ENCODE measurements at regions not wholly inside any gene's neighbourhood (a gene's known extent, or its start where the extent isn't known, plus 50 kb on each side); places are given as distances from the start of the nearest gene placed in this dataset.

GRCh38 chr5:171635028-171635427 is 150.6 kb upstream of the SMIM23 start:
- Mint-ChIP-seq H3K4me1 (peaks cover 7% of the 10 kb centered on the region), H3K27ac (no peak overlapping the region), H3K36me3 (no peaks in the 10 kb centered on the region), H3K4me3 (no peak overlapping the region), H3K9me3 (no peaks in the 10 kb centered on the region), H3K27me3 (ENCODE audit: insufficient read depth, low read depth) (peaks cover 2% of the 10 kb centered on the region)
- no peak for DNase-seq (ENCODE audit: low spot score)
- H3K27me3 ChIP-seq, result peaks cover 28% of the 10 kb centered on the region
- H3K4me3 ChIP-seq, result no peak overlapping the region
- H3K27ac ChIP-seq, result no peak overlapping the region
- H3K4me2 ChIP-seq, result no peak overlapping the region
- H3F3A ChIP-seq (ENCODE audit: low read depth), result no peaks in the 10 kb centered on the region
- no peak overlapping the region for H3K9ac ChIP-seq
- TF ChIP-seq CTCF (IDR thresholded peaks at IDR 0.05), result no peak
- no peak for TF ChIP-seq EZH2phosphoT487 (IDR thresholded peaks at IDR 0.05)
- TF ChIP-seq EZH2 (IDR thresholded peaks at IDR 0.05), result no peak
- no peaks in the 10 kb centered on the region for H3K9me3 ChIP-seq (ENCODE audit: low read depth)
- peak overlapping the region; percentile 85 for H2AFZ ChIP-seq (replicated peaks)
- no peaks in the 10 kb centered on the region for H3K36me3 ChIP-seq
- H4K20me1 ChIP-seq (ENCODE audit: low read depth), result no peaks in the 10 kb centered on the region
- no peaks in the 10 kb centered on the region for H3K79me2 ChIP-seq (ENCODE audit: low read depth)
- H3K4me1 ChIP-seq, result peaks cover 5% of the 10 kb centered on the region

GRCh38 chr5:171635561-171636245 is 149.9 kb upstream of the SMIM23 start:
- no peak for DNase-seq (ENCODE audit: low spot score)
- Histone ChIP-seq H3F3A (ENCODE audit: low read depth) (no peaks in the 10 kb centered on the region), H3K27ac (no peak overlapping the region), H3K79me2 (ENCODE audit: low read depth) (no peaks in the 10 kb centered on the region), H3K9me3 (ENCODE audit: low read depth) (no peaks in the 10 kb centered on the region), H2AFZ (replicated peaks) (peak overlapping the region; percentile 85), H3K36me3 (no peaks in the 10 kb centered on the region), H3K4me1 (peaks cover 5% of the 10 kb centered on the region), H3K4me3 (no peak overlapping the region), H3K4me2 (no peak overlapping the region), H4K20me1 (ENCODE audit: low read depth) (no peaks in the 10 kb centered on the region), H3K9ac (no peak overlapping the region), H3K27me3 (peaks cover 21% of the 10 kb centered on the region)
- Mint-ChIP-seq H3K9me3 (no peaks in the 10 kb centered on the region), H3K4me3 (no peak overlapping the region), H3K27me3 (ENCODE audit: insufficient read depth, low read depth) (peaks cover 2% of the 10 kb centered on the region), H3K36me3 (no peaks in the 10 kb centered on the region), H3K27ac (no peak overlapping the region), H3K4me1 (peaks cover 4% of the 10 kb centered on the region)
- TF ChIP-seq EZH2 (IDR thresholded peaks at IDR 0.05) (no peak), EZH2phosphoT487 (IDR thresholded peaks at IDR 0.05) (no peak), CTCF (IDR thresholded peaks at IDR 0.05) (no peak)

- H4K20me1 ChIP-seq (ENCODE audit: low read depth), result no peaks in the 10 kb centered on the region
- H2AFZ ChIP-seq (replicated peaks), result no peak overlapping the region
- DNase-seq (ENCODE audit: low spot score), result no peak
- H3K79me2 ChIP-seq (ENCODE audit: low read depth), result no peaks in the 10 kb centered on the region
- no peak overlapping the region for H3K27ac Mint-ChIP-seq
- no peaks in the 10 kb centered on the region for H3K9me3 Mint-ChIP-seq
- no peaks in the 10 kb centered on the region for H3K9me3 ChIP-seq (ENCODE audit: low read depth)
- H3K4me3 ChIP-seq, result no peak overlapping the region
- no peak overlapping the region for H3K27ac ChIP-seq
- no peaks in the 10 kb centered on the region for H3K36me3 ChIP-seq
- peaks cover 7% of the 10 kb centered on the region for H3K27me3 ChIP-seq
- peaks cover 4% of the 10 kb centered on the region for H3K27me3 Mint-ChIP-seq (ENCODE audit: insufficient read depth, low read depth)
- no peaks in the 10 kb centered on the region for H3K36me3 Mint-ChIP-seq
- H3K4me1 ChIP-seq, result peaks cover 5% of the 10 kb centered on the region
- peaks cover 9% of the 10 kb centered on the region for H3K4me1 Mint-ChIP-seq
- no peak for TF ChIP-seq EZH2phosphoT487 (IDR thresholded peaks at IDR 0.05)
- TF ChIP-seq EZH2 (IDR thresholded peaks at IDR 0.05), result no peak
- no peak for TF ChIP-seq CTCF (IDR thresholded peaks at IDR 0.05)
- no peak overlapping the region for H3K9ac ChIP-seq
- H3K4me3 Mint-ChIP-seq, result no peak overlapping the region
- no peaks in the 10 kb centered on the region for H3F3A ChIP-seq (ENCODE audit: low read depth)
- H3K4me2 ChIP-seq, result no peak overlapping the region
Observed at GRCh38 chr5:171637811-171638210, 147.8 kb upstream of the SMIM23 start.

Measured in neural progenitor cell (in vitro differentiated cells).